Fibroblast of skin of right biceps (primary cell): ENCODE measurements at regions not wholly inside any gene's neighbourhood (a gene's known extent, or its start where the extent isn't known, plus 50 kb on each side); places are given as distances from the start of the nearest gene placed in this dataset.
A peak's percentile ranks its signal among the peaks of the same experiment; 100 is the strongest.

ENCODE experiments used
- DNase-seq: peaks from one replicate; pipeline ENCODE4 v3.0.0-alpha.2; 2013

DNA sequence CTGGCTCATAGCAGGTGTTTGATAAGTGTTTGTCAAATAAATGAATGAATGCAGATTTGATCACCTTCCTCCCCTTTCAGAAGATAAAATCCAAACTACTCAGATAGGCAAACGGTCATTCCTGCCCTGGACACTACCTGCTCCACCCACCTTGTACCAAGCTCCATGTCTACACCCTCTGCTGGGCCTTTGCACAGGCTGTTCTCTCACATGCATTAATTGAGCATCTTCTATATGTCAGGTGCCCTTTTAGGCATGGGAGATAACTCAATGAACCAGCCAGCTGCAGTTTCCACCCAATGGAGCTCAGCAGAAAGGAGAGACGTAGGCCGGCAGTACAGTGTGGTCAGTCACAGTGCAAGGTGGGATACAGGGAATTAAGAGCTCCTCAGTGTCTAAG is 102.3 kb upstream of the CPEB4 start:
- DNase-seq = no peak

DNA sequence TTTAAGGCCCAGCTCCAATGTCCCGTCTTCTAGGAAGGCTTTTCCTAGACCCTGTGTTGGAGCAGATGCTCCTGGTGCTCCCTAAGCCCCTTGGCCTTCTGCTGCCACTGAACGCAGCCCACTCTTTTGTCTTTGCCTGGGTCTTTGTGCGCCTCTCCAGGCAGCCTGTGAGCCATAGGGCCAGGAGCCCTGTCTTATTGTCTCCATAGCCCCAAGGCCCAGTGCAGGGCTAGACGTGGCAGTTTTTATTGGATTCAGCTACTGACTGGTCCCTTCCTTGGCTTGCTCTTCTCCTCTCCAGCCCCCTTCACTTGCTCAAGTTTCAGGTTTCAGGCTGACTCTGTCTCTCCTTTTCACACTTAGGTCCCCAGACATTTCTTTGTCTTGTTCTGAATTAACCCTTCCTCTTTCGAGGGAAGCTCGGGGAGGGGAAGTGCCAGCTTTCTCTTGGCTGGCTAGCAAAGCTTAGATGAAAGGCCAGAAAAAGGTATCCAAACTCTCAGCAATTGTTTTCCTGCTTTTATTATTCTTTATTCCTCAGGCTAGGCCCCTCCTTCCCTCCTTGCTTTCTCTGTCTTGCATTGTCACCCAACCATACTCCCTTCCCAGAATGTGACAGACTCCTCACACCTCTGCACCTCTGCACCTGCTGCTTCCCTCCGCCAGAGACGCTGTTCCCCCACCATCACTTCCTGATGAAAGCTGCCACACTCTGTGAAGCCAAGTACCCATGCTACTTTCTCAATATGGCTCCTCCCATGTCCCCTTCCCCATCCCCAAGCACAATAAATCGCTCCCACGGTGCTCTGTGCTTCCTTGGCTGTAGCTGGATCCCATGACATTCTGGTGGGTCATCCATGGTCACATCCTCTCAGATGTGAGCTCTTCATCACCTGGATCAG is 101.6 kb upstream of the CPEB4 start:
- no peak for DNase-seq

DNA sequence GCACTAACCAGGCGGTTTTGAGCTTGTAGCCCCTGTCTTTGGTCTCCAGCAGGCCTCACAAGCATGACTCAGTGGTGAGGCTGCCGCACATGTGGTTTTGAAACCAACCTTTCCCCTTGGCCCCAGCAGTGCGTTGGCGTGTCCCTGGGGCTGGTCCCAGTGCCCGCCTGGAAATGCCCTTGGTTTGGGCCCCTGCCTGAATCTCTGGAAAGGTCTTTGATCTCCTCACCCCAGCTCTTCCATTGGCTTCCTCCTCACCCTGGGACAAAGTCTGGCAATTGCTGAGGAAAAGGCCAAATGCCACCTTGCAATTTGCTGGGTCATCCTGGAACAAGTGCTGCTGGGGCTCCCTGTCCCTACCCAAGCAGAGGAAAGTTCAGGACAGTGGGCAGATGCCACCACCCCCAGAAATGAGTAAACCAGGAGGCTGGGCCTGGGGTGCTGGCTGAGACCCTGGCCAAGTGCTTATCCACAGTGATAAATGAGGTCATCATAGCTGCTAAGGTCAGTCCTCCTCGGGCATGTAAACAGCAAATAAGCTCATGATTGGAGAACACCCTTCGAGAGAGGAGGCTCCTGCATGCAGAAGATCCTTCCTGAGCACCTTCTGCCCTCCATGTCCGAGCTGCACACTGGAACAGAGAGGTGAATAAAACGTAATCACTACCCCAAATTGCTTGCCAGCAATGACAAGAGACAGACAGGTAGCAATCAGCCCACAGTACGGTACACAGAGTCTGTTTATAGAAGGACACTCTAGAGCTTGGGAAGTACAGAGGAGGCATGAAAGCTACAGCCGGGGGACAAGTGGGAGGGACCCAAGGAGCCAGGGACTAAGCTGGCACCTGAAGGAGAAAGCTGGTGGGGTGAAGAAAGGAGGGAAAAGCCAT is 98.9 kb upstream of the CPEB4 start:
- peak; percentile 45 for DNase-seq

DNA sequence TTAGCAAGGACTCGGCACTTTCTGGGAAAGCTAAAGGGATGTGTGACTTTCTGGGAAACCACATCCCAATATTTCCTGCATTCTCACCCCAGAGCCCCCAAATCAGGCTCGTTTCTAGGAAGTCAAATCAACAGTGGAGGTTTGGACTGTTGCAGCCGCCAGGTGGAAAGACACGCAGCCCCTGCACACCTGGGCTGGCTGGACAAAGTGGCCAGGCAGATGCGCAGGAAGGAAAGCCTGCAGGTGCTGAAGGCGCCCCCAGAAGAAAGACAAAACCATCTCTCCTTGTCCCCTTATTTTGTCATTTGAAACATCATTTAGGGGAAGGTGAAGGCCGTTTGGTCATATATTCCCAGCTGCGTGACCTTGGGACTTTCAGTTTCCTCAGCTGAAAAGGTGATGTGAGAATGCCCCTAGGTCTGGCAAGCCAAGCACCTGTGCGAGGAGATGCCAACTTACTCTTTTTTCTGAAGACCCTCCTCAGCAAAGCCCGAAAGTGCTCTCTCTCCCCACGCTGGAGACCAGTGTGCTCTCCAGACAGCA is 97.9 kb upstream of the CPEB4 start:
- no peak for DNase-seq

DNA sequence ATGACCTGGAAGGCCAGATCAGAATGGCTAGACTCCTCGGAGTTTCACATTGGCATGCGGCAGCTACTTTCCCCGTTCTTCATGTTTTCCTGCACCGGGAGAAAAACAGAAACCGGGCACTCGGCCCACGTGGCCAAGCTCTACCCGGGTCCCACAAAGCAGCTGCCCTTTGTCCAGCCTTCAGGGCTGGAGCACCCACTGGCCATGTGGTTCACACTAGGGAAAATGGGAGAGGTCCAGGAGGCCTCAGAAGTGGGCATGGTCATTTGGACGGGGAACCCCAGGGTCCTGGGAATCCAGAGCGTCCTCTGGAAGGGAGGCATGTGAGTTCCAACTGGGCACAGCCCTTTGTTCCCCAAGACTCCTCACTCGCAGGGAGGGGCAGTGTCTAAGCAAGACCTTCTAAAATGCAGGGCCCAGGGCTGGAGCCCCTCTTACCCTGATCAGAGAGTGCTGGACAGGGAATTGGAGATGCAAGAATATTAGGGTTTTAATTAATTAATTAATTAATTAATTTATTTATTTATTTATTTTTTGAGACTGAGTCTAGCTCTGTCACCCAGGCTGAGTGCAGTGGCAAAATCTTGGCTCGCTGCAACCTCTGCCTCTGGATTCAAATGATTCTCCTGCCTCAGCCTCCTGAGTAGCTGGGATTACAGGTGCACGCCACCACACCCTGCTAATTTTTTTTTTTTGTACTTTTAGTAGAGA is 97.2 kb upstream of the CPEB4 start:
- DNase-seq = no peak

DNA sequence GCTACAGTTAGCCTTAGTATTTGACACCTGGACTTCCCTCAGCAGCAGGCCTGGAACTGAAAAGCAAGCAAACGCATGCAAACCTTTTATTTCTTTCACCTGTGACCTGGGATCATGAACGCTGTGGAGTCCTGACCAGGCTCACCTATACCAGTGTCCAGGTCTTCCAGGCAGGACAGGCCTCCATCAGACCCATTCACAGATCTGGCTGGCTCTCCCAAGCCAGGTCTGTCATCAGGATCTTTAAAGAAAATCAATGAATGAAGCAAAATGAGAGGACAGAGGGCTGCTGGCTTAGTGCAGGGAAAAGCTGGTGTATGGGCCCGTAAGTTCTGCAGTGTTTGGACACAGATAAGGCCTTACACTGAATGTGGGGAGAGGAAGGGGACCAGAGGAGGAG is 96.3 kb upstream of the CPEB4 start:
- no peak for DNase-seq

DNA sequence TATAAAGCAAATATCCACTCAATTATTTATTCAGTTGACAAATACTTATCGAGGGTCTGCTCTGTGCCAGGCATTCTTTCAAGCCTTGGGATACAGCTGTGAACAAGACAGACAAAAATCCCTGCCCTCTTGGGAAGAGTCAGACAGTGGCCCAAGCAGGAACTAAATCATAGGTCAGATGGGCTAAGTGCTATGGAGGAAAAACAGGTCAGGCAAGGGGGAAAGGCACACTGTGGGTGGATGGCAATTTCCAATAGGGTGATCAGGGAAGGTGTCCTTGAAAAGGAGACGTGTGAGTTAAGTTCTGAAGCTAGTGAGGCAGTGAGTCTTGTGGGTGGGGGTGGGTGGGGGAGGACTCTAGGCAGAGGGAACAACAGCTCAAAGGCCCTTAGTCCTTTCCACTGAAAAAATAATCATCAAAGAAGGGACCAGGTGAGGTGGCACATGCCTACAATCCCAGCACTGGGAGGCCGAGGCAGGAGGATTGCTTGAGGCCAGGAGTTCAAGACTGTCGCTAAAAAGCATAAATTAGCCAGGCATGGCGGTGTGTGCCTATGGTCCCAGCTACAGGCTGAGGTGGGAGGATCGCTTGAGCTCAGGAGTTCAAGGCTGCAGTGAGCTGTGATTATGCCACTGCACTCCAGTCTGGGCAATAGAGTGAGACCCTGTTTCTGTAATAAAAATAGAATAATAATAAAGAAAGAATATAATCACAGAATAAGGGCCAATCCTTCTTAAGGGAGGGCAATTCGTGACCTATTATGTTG is 95.2 kb upstream of the CPEB4 start:
- DNase-seq = no peak

DNA sequence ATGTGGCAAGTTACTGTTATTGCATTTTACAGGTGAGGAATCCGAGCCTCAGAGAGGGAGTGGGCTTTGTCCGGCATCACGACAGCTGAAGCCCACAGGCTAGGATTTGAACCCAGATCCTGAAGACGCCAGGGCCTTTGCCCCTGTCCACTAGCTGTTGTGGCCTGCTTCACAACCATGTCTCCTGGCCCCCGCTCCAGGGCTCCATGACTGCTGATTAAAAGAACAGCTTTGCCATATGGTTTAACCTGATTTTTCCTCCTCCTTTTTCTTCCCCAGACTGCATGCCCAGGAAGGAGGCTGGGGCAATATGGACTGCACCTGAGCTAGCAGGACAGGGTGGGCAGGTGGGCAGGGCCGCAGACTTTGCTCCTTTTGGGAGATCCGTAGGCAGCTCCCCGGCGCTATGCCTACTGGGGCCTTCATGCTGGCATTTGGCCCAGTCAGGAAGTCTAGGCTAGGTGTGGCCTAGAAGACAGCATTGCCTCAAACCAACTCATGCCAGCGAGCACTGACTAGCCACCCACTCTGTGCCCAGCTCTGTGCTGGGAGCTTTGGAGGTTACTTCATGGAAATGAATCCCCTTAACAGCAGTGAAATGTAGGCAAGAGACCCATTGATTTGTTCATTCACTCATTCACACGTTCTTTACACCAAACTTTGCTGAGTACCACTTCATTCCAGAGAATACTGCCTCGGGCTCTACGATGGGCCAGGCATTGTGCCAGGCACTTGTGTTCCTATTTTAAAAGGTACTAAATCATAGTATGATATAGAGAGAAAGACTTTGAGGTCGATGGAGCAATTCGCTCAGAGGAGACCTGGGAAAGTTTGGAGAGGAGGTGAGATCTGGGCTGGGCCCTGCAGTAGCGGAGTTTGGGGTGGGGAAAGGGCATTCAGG is 94.3 kb upstream of the CPEB4 start:
- no peak for DNase-seq

DNA sequence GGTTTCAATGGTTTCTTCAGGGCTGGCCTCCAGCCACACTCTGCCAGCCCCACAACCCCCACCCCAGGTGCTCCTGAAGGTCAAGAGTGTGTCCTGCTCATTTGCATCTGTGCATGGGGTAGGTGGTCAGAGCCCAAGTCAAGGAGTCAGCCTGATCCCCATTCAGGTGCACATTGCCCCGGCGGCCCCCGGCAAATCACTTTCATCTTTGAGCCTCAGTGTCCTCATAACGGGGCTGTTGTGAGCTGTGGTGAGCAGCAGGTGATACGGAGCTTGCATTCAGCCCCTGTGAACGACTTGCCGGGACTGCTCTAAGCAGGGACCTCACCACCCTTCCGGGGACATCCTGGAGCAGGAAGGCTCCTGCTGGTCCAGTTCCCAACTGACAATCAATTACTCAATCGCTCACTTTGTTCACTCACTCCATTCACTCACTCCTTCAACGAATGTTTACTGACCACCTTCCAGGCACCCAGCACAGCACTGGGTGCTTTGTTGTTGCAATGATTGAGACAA is 93.2 kb upstream of the CPEB4 start:
- no peak for DNase-seq

DNA sequence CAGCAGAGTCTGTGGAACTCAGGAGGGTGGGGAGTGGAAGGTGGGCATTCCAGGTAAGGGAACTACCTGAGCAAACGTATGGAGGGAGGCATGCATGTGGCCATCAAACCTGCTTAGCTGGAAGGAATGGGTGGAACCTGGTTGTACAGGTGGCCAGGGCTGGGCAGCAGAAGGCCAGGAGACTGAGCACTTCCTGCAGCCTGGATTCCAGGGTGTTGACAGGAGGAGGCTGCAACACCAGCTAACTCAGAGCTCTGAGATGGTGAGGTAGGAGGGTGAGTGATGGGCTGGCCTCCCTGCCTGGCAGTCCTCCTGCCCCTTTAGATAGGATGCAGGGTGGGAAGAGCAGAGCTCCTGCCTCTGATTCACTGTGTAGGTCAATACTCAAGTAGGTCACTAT is 92.5 kb upstream of the CPEB4 start:
- DNase-seq = no peak

DNA sequence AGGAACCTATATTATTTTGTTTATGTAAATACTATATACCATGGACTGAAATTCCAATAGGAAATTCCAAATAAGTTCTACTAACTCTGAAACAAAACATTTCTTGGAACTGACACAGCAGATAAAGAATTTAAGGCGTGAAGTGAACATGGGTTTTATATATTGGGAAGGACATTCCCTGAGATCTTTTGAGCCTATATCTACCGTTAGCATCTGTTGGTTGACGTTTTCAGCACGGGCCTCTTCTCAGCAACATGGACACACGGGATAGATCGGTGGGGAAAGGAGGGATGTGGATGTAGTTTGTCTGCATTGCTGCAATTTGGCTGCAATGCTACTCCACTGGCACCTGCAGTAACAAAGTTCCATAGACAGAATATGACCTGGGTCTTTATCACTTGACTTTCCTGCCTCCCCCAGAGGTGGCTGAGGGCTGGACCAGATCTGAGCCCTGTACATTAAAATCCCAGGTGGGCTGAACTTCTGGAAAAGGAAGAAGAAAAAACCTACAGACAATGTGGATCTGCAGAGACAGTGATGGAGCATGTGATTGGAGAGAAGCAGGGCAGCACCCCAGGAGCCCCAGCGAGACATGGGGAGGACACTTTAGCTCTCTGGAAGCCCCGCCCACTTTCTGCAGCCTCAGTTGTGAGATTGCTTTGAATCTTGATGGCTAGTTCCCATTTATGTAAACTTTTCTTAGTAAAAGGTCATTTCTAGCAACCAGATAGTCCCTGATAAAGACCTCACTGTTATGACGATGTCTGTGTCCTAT is 91.2 kb upstream of the CPEB4 start:
- no peak for DNase-seq

DNA sequence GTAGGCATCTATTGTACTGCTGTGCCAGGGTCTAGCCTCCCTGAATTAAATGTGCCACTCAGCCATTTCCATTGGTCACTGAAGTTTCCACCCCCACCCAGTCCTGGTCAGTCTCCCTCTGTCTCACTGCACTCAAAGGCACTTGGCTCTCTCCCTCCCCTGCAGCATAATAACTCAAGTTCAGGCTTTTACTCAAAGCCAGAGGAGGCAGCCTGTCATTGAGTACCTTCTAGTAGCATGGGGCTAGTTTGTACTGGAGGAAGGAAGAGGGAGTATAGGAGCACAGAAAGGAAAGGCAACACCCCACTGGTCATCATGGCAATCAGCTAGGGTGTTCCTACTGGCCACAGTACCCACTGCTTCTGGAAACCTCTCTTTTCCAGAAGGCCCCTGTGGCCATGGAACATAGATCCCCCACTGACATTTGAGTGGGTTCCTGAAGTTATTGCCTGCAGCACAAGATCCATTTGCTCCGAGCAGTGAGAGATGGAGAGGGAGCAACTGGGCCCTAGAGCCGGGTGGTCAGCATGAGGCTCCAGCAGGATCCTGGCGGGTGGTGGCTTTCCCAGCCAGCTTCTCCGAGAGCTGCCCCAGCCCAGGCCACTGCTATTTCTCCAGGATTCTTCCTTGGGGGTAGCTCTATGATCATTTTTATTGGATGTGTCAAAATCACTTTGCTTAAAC is 89.9 kb upstream of the CPEB4 start:
- no peak for DNase-seq

DNA sequence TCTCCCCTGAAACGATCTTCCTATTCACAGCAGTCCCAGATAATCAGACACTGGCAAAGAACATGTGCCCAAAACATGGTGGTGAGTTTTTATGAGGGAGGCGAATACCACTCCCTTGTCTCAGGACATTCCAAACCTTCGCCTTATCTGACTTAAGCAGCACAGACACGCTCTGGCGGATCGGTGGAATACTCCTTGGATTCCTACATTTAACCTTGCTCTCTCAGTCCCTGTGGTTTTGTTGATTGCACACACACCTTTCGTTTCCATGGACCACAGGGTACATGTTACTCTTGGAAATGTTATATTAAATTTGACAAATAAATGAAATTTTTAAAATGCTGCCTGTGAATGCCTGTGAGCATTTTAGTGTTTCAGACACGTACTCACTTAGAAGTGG is 87.8 kb upstream of the CPEB4 start:
- no peak for DNase-seq

DNA sequence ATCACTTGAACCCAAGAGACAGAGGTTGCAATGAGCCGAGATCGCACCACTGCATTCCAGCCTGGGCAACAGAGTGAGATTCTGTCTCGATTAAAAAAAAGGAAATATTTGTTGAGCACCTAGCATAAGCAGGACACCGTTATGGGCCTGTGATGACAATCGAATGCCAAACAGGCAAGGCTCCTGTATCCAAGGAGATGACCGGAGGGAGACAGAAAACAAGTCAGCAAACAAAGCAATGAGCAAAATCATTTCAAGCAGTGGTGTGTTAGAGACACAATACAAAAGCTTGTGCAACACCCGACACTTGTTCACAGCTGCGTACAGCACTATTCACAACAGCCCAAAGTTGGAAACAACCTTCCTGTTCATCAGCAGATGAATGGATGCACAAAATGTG is 87.1 kb upstream of the CPEB4 start:
- no peak for DNase-seq

DNA sequence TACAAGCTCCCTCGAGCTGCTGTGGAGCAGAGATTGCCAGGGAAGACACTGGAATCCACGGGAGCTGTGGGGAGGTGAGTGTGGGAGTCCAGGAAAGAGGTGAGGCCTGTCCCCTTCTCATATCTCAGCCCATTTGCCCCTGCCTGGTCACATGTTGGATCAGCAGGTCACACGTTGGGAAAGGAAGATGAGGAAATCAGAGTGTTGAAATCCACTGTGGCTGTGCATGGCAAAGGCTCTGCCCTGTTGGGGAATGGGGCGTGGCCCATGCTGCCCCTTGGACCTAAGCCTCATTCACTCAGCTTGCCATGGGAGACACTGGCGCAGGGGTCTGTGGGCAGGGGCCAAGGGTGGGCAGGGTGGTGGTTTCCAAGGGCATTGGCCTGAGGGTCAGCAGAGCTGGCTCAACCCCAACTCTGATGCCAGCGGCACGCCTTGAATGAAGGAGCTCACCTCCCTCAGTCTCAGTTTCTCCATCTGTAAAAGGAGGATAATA is 85.4 kb upstream of the CPEB4 start:
- no peak for DNase-seq

DNA sequence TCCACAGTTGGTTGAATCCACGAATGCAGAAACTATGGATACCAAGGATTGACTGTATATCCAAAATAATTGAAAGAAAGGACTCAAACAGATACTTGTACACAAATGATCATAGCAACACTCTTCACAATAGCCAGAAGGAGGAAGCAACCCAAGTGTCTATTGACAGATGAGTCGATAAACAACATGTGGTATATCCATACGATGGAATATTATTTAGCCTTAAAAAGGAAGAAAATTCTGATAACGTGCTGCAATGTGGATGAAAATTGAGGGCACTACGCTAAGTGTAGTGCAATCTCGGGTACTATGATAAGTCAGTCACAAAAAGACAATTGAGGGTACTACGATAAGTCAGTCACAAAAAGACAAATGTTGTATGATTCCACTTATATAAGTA is 83.6 kb upstream of the CPEB4 start:
- DNase-seq = no peak

DNA sequence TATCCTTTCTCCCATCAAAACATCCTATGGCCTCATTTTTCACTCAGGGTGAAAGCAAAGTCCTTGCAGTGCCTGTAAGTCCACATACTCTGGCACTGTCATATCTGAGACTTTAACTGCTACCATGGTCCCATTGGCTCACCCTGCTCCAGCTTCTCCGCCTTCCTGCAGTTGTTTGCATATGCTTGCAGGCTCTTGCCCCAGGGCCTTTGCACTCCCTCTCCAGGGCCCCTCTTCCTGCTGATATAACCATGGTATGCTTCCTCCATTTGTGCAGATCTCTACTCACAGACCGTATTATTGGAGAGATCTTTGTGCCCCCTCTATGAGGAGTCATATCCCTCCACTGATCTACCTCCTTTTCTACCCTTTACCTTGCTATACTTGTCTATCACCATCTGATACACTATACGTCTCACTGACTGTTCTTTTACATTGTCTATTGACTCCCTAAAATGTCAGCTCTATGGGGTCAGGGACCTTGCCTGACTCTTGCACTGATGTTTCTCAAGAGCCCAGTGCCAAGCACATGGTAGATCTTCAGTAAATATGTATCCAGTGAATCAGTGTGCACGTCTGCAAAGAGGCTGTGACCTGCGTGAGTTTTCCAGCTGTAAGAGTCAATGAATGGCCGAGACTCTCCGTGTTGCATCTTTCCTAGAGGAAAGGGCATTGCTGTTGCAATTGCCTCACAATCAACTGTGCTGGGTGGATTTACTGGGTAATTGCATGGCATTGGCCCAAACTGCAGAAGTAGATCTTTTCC is 81.7 kb upstream of the CPEB4 start:
- no peak for DNase-seq

DNA sequence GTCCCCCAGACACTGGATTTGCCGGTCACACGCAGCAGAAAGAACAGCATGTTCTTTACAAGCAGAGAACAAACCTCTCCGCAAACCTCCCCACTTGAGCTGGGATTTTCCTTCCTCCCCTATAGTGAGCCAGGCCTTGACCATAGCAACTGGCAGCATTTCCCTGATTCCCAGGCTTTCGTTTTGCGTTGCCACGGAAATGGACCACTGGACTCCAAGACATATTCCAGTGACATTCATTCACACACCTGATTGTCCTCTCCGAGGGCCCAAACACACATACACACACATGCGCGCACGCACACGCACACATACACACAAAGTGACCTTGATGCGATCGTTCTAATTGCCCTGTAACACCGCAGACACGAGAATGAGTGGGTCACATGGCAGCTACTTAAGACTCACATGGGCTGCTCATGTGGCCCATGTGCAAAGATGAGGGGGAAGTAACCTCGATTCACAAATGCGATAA is 80.9 kb upstream of the CPEB4 start:
- no peak for DNase-seq
